GM18907 (cell line): ENCODE measurements at regions not wholly inside any gene's neighbourhood (a gene's known extent, or its start where the extent isn't known, plus 50 kb on each side); places are given as distances from the start of the nearest gene placed in this dataset.

Experiments
- ATAC-seq: cut with Tn5 transposase; IDR thresholded peaks from one replicate; pipeline ENCODE4 v1.9.1; 2021; ENCODE audit warnings: mild to moderate bottlenecking, moderate library complexity; ENCODE audit not compliant: unreplicated experiment

- ATAC-seq, result no peak
These were observed 213.7 kb upstream of the BMP4 start for GRCh38 chr14:54170301-54170700.

- no peak for ATAC-seq
These were observed 215.5 kb upstream of the BMP4 start for GRCh38 chr14:54172114-54172513.

GRCh38 chr14:54172562-54172961, 215.9 kb upstream of the BMP4 start:
- ATAC-seq, result no peak

GRCh38 chr14:54173802-54174201, 217.2 kb upstream of the BMP4 start:
- no peak for ATAC-seq

GRCh38 chr14:54174457-54174856, 217.8 kb upstream of the BMP4 start:
- no peak for ATAC-seq

- no peak for ATAC-seq
These were observed 218.8 kb upstream of the BMP4 start for GRCh38 chr14:54175298-54175942.

- no peak for ATAC-seq
These were observed 219.8 kb upstream of the CDKN3 start for GRCh38 chr14:54177019-54177418.

- no peak for ATAC-seq
These were observed 218.9 kb upstream of the CDKN3 start for GRCh38 chr14:54177641-54178621.

GRCh38 chr14:54182419-54183045, 214.3 kb upstream of the CDKN3 start:
- no peak for ATAC-seq

GRCh38 chr14:54186821-54187763, 209.7 kb upstream of the CDKN3 start:
- no peak for ATAC-seq

GRCh38 chr14:54188064-54188666, 208.6 kb upstream of the CDKN3 start:
- ATAC-seq, result no peak

- ATAC-seq, result no peak
These were observed 207.5 kb upstream of the CDKN3 start for GRCh38 chr14:54189333-54189732.

GRCh38 chr14:54189748-54190354, 207.0 kb upstream of the CDKN3 start:
- ATAC-seq, result no peak

GRCh38 chr14:54191846-54192245, 205.0 kb upstream of the CDKN3 start:
- no peak for ATAC-seq

GRCh38 chr14:54192610-54193009, 204.2 kb upstream of the CDKN3 start:
- ATAC-seq, result no peak

- ATAC-seq, result no peak
These were observed 202.9 kb upstream of the CDKN3 start for GRCh38 chr14:54193871-54194270.

- ATAC-seq, result no peak
These were observed 202.3 kb upstream of the CDKN3 start for GRCh38 chr14:54194501-54194900.

- ATAC-seq, result no peak
These were observed 199.4 kb upstream of the CDKN3 start for GRCh38 chr14:54197369-54197768.

- no peak for ATAC-seq
These were observed 196.1 kb upstream of the CDKN3 start for GRCh38 chr14:54200726-54201125.

GRCh38 chr14:54202288-54202687, 194.5 kb upstream of the CDKN3 start:
- ATAC-seq, result no peak
